Neuronal stem cell (in vitro differentiated cells): ENCODE measurements at regions not wholly inside any gene's neighbourhood (a gene's known extent, or its start where the extent isn't known, plus 50 kb on each side); places are given as distances from the start of the nearest gene placed in this dataset.

ENCODE experiments used
- DNase-seq: peaks from one replicate; pipeline ENCODE4 v3.0.0-alpha.2; 2013; ENCODE audit warnings: low spot score
- H2AFZ ChIP-seq: one replicate; pipeline ENCODE4 v1.6.1; 2013; ENCODE audit warnings: mild to moderate bottlenecking, low read length, inconsistent platforms
- H2AK5ac ChIP-seq: 2 replicates; pipeline ENCODE4 v1.6.1; 2013; ENCODE audit warnings: low read depth, mild to moderate bottlenecking, inconsistent platforms, low read length, moderate library complexity, mixed read lengths
- H2BK120ac ChIP-seq: 2 replicates; pipeline ENCODE4 v1.6.1; 2013; ENCODE audit warnings: low read depth, mild to moderate bottlenecking, inconsistent platforms, low read length, moderate library complexity, mixed read lengths
- H2BK12ac ChIP-seq: one replicate; pipeline ENCODE4 v1.6.1; 2013; ENCODE audit warnings: low read length, inconsistent platforms
- H2BK15ac ChIP-seq: 2 replicates; pipeline ENCODE4 v1.6.1; 2013; ENCODE audit warnings: mild to moderate bottlenecking, low read length, inconsistent platforms, mixed read lengths
- H2BK5ac ChIP-seq: one replicate; pipeline ENCODE4 v1.6.1; 2013; ENCODE audit warnings: inconsistent platforms, mild to moderate bottlenecking, low read length, moderate library complexity
- H3K14ac ChIP-seq: one replicate; pipeline ENCODE4 v1.6.1; 2013; ENCODE audit warnings: low read length, inconsistent platforms
- H3K18ac ChIP-seq: 2 replicates; pipeline ENCODE4 v1.6.1; 2013; ENCODE audit warnings: low read length, inconsistent platforms
- H3K23ac ChIP-seq: 2 replicates; pipeline ENCODE4 v1.6.1; 2013; ENCODE audit warnings: low read depth, mild to moderate bottlenecking, mixed read lengths, low read length, inconsistent platforms; ENCODE audit not compliant: poor library complexity
- H3K27ac ChIP-seq: replicated peaks from 3 replicates; pipeline ENCODE4 v1.5.1; 2013; ENCODE audit warnings: low read length, inconsistent platforms
- H3K27me3 ChIP-seq, 3 experiments: 2 replicates each; pipeline ENCODE4 v1.6.1; 2013; ENCODE audit warnings: low read length in 3 of 3, mild to moderate bottlenecking in 2 of 3, inconsistent platforms in 1 of 3, low read depth in 1 of 3, mixed read lengths in 1 of 3, moderate library complexity in 1 of 3; ENCODE audit not compliant: control insufficient read depth in 3 of 3, insufficient read depth in 3 of 3
- H3K36me3 ChIP-seq, 2 donors: replicated peaks in 1 of 2; 2 replicates each; pipeline ENCODE4 v1.6.1; 2013; ENCODE audit warnings: low read length in 2 of 2; ENCODE audit not compliant: control insufficient read depth in 2 of 2, insufficient read depth in 2 of 2
- H3K4ac ChIP-seq: 2 replicates; pipeline ENCODE4 v1.6.1; 2013; ENCODE audit warnings: inconsistent platforms, mild to moderate bottlenecking, low read length, moderate library complexity
- H3K4me1 ChIP-seq, 2 donors: 1 replicate in 1 of 2; 2 replicates in 1 of 2; pipeline ENCODE4 v1.6.1; 2013; ENCODE audit warnings: low read length in 2 of 2, low read depth in 1 of 2; ENCODE audit not compliant: control insufficient read depth in 2 of 2, insufficient read depth in 1 of 2
- H3K4me2 ChIP-seq: one replicate; pipeline ENCODE4 v1.6.1; 2013; ENCODE audit warnings: mild to moderate bottlenecking, low read length, inconsistent platforms; ENCODE audit not compliant: insufficient read depth, poor library complexity, severe bottlenecking
- H3K4me3 ChIP-seq, 2 donors: 2 replicates each; pipeline ENCODE4 v1.5.1; 2013; ENCODE audit warnings: low read length in 2 of 2, mild to moderate bottlenecking in 2 of 2, inconsistent platforms in 1 of 2, moderate library complexity in 1 of 2
- H3K79me1 ChIP-seq: one replicate; pipeline ENCODE4 v1.6.1; 2013; ENCODE audit warnings: low read depth, mild to moderate bottlenecking, inconsistent platforms, low read length, moderate library complexity
- H3K9ac ChIP-seq: one replicate; pipeline ENCODE4 v1.6.1; 2013; ENCODE audit warnings: mild to moderate bottlenecking, low read depth, low read length, inconsistent platforms; ENCODE audit not compliant: poor library complexity
- H3K9me3 ChIP-seq, 2 donors: replicated peaks in 1 of 2; 2 replicates each; pipeline versions ENCODE3 to v1.6.1; 2013; ENCODE audit warnings: low read length in 2 of 2, mild to moderate bottlenecking in 2 of 2, inconsistent platforms in 1 of 2, low read depth in 1 of 2, mixed read lengths in 1 of 2, moderate library complexity in 1 of 2; ENCODE audit not compliant: control insufficient read depth in 2 of 2, insufficient read depth in 1 of 2
- H4K8ac ChIP-seq: one replicate; pipeline ENCODE4 v1.6.1; 2013; ENCODE audit warnings: low read depth, mild to moderate bottlenecking, inconsistent platforms, low read length, moderate library complexity
- H4K91ac ChIP-seq: one replicate; pipeline ENCODE4 v1.6.1; 2013; ENCODE audit warnings: low read length, low read depth, mild to moderate bottlenecking, inconsistent platforms; ENCODE audit not compliant: poor library complexity
- WGBS, 2 donors: extraction: QIAGEN DNeasy Blood & Tissue Kit; methylation state at CpG; one replicate each; pipeline ENCODE4 v1.1.7; 2013; ENCODE audit warnings: missing lambda C conversion rate in 2 of 2, mixed read lengths in 1 of 2; ENCODE audit not compliant: insufficient read length in 2 of 2, insufficient replicate concordance in 1 of 2; ENCODE audit errors: extremely low coverage in 2 of 2; 5-methylcytosine and 5-hydroxymethylcytosine counted together

- no peak overlapping the region for H3K4me2 ChIP-seq
- no peak overlapping the region for H4K8ac ChIP-seq
- H3K79me1 ChIP-seq, result no peaks in the 10 kb centered on the region
- WGBS, 2 donors, result no CpG with 5 or more reads among the region's 2 CpGs
- H3K4ac ChIP-seq, result no peak overlapping the region
- H2AFZ ChIP-seq, result no peak overlapping the region
- no peak overlapping the region for H2BK15ac ChIP-seq
- H3K18ac ChIP-seq, result no peak overlapping the region
- no peak overlapping the region for H2BK12ac ChIP-seq
- no peak overlapping the region for H3K4me3 ChIP-seq
- DNase-seq, result no peak
- H3K27me3 ChIP-seq, result no peaks in the 10 kb centered on the region
- no peak overlapping the region for H3K14ac ChIP-seq
- H3K36me3 ChIP-seq, result no peaks in the 10 kb centered on the region
- H4K91ac ChIP-seq, result no peak overlapping the region
- no peaks in the 10 kb centered on the region for H3K4me1 ChIP-seq
- H2BK5ac ChIP-seq, result no peak overlapping the region
- H3K9me3 ChIP-seq, result no peaks in the 10 kb centered on the region
- no peak overlapping the region for H2BK120ac ChIP-seq
- no peak overlapping the region for H3K23ac ChIP-seq
- no peak overlapping the region for H3K27ac ChIP-seq
- no peak overlapping the region for H2AK5ac ChIP-seq
- H3K9ac ChIP-seq, result no peak overlapping the region
Measured at GRCh38 chr11:37105427-37105826, 507.4 kb upstream of the RAG2 start.

DNA sequence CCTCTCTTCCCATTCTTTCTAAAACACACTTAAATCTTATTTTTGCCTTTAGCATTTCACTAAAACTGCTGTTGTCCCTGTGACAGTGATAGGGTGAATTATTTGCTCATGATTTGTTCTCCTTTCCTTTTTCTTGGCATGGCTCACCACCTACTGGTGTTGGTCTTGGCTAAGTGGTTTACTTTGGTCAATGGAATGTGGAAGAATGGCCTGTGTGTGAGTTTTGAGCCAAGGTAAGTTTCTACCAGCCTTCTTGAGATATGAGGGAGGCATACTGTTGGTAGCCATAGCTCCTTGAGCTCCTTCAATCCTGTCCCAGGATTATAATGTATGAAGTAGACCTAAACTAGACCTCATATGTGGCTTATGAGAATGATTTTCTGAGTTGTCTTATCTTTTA is 506.3 kb upstream of the RAG2 start:
- H4K8ac ChIP-seq, result no peak overlapping the region
- H3K4me3 ChIP-seq, result no peak overlapping the region
- H3K27me3 ChIP-seq, result no peaks in the 10 kb centered on the region
- no peak for DNase-seq
- no peak overlapping the region for H3K9ac ChIP-seq
- H2BK15ac ChIP-seq, result no peak overlapping the region
- H3K4me1 ChIP-seq, result no peaks in the 10 kb centered on the region
- H3K14ac ChIP-seq, result no peak overlapping the region
- H3K18ac ChIP-seq, result no peak overlapping the region
- no peak overlapping the region for H4K91ac ChIP-seq
- H2BK120ac ChIP-seq, result no peak overlapping the region
- H2AFZ ChIP-seq, result no peak overlapping the region
- no peaks in the 10 kb centered on the region for H3K36me3 ChIP-seq
- H3K79me1 ChIP-seq, result no peaks in the 10 kb centered on the region
- no peak overlapping the region for H2BK5ac ChIP-seq
- H3K9me3 ChIP-seq, result no peaks in the 10 kb centered on the region
- no peak overlapping the region for H3K23ac ChIP-seq
- no peak overlapping the region for H3K4ac ChIP-seq
- H3K27ac ChIP-seq, result no peak overlapping the region
- H2BK12ac ChIP-seq, result no peak overlapping the region
- no peak overlapping the region for H2AK5ac ChIP-seq
- H3K4me2 ChIP-seq, result no peak overlapping the region

GRCh38 chr11:37100008-37100407 is 502.0 kb upstream of the RAG2 start:
- Histone ChIP-seq H3K14ac (no peak overlapping the region), H4K91ac (no peak overlapping the region)
- no CpG with 5 or more reads among the region's 1 CpG for WGBS, 2 donors

DNA sequence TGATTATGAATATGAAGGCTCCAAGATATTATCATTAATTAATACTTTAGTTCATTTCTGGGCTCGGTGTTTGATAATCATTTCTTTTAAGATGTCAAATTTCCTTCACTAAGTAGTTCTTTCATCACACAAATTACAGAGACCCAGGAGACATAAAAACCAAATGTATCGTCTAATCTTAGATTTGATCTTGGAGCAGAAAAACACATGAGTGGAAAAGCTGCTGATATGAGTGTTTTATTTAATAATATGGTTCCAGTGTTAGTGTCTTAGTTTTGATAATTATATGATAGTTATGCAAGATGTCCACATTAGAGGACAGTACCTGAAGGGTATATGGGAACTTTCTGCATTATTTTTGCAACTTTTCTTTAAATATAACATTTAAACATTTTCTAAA is 494.5 kb upstream of the RAG2 start:
- Histone ChIP-seq H3K27ac (no peak overlapping the region), H4K8ac (no peak overlapping the region), H2AFZ (no peak overlapping the region), H2BK12ac (no peak overlapping the region), H4K91ac (no peak overlapping the region), H3K4ac (no peak overlapping the region), H2BK120ac (no peak overlapping the region), H2AK5ac (no peak overlapping the region), H3K14ac (no peak overlapping the region), H3K9me3 (no peaks in the 10 kb centered on the region), H3K9ac (no peak overlapping the region), H2BK15ac (no peak overlapping the region), H2BK5ac (no peak overlapping the region), H3K18ac (no peak overlapping the region), H3K4me3 (no peak overlapping the region), H3K36me3 (no peaks in the 10 kb centered on the region), H3K23ac (no peak overlapping the region), H3K4me1 (no peaks in the 10 kb centered on the region), H3K79me1 (no peaks in the 10 kb centered on the region), H3K27me3 (no peaks in the 10 kb centered on the region), H3K4me2 (no peak overlapping the region)
- WGBS, 2 donors, result no CpG with 5 or more reads among the region's 2 CpGs
- no peak for DNase-seq

More at GRCh38 chr11:37100008-37100407, 502.0 kb upstream of the RAG2 start:
- Histone ChIP-seq H2AFZ (no peak overlapping the region), H3K4me3 (no peak overlapping the region), H3K4me1 (no peaks in the 10 kb centered on the region), H3K9ac (no peak overlapping the region), H3K27me3 (no peaks in the 10 kb centered on the region), H3K36me3 (no peaks in the 10 kb centered on the region), H2BK5ac (no peak overlapping the region), H4K8ac (no peak overlapping the region), H3K18ac (no peak overlapping the region), H3K23ac (no peak overlapping the region), H3K79me1 (no peaks in the 10 kb centered on the region), H3K27ac (no peak overlapping the region), H2BK12ac (no peak overlapping the region), H3K4ac (no peak overlapping the region), H2AK5ac (no peak overlapping the region), H3K4me2 (no peak overlapping the region), H2BK15ac (no peak overlapping the region), H2BK120ac (no peak overlapping the region), H3K9me3 (no peaks in the 10 kb centered on the region)
- no peak for DNase-seq
